ENCODE measurements at regions not wholly inside any gene's neighbourhood (a gene's known extent, or its start where the extent isn't known, plus 50 kb on each side); places are given as distances from the start of the nearest gene placed in this dataset.

DNA sequence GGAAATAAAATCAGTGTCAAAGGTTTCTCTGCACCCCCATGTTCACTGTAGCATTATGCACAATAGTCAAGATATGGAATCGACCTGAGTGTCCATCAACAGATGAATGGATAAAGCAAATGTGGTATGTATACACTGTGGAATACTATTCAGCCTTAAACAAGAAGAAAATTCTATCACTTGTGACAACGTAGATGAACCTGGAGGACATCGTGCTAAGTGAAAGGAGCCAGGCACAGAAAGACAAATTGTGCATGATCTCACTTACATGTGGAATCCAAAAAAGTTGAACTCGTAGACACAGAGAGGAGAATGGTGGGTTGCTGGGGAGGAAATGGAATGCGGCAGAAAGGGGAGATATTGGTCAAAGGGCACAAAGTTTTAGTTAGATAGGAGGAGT lies 136.3 kb upstream of the ESR1 start:
- TF ChIP-seq, protein P1, sequence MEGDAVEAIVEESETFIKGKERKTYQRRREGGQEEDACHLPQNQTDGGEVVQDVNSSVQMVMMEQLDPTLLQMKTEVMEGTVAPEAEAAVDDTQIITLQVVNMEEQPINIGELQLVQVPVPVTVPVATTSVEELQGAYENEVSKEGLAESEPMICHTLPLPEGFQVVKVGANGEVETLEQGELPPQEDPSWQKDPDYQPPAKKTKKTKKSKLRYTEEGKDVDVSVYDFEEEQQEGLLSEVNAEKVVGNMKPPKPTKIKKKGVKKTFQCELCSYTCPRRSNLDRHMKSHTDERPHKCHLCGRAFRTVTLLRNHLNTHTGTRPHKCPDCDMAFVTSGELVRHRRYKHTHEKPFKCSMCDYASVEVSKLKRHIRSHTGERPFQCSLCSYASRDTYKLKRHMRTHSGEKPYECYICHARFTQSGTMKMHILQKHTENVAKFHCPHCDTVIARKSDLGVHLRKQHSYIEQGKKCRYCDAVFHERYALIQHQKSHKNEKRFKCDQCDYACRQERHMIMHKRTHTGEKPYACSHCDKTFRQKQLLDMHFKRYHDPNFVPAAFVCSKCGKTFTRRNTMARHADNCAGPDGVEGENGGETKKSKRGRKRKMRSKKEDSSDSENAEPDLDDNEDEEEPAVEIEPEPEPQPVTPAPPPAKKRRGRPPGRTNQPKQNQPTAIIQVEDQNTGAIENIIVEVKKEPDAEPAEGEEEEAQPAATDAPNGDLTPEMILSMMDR (IDR thresholded peaks at IDR 0.05; ENCODE audit: borderline replicate concordance) = no peak
- no peak overlapping the region for H3K27ac ChIP-seq (replicated peaks)
- H3K27me3 ChIP-seq (ENCODE audit: low read depth) = peaks cover 2% of the 10 kb centered on the region
- H3K4me1 ChIP-seq = no peaks in the 10 kb centered on the region
- H3K36me3 ChIP-seq = no peaks in the 10 kb centered on the region
- no peak for DNase-seq
- no peak overlapping the region for H3K4me3 ChIP-seq
- intact Hi-C loops (cut with micrococcal nuclease) = no loop called here
- H3K9me3 ChIP-seq (replicated peaks) = no peaks in the 10 kb centered on the region

DNA sequence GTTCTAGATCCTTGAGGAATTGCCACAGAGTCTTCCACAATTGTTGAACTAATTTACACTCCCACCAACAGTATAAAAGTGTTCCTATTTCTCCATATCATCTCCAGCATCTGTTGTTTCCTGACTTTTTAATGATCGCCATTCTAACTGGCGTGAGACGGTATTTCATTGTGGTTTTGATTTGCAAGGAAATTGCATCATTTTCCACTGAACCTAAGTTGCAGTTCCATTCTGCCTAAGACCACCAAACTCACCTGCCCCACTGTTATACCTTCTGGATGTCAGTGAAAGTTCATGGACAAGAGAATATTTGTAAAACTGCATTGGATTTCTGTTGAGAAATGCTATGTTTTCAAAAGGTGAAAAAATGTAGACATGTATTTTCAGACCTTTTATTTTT lies 132.9 kb upstream of the ESR1 start:
- intact Hi-C loops (cut with micrococcal nuclease) = no loop called here
- TF ChIP-seq, protein P1 (IDR thresholded peaks at IDR 0.05; ENCODE audit: borderline replicate concordance) = no peak
- Histone ChIP-seq H3K9me3 (replicated peaks) (no peaks in the 10 kb centered on the region), H3K4me1 (no peaks in the 10 kb centered on the region), H3K27me3 (ENCODE audit: low read depth) (no peaks in the 10 kb centered on the region), H3K4me3 (no peak overlapping the region), H3K36me3 (no peaks in the 10 kb centered on the region), H3K27ac (replicated peaks) (no peak overlapping the region)
- no peak for DNase-seq

DNA sequence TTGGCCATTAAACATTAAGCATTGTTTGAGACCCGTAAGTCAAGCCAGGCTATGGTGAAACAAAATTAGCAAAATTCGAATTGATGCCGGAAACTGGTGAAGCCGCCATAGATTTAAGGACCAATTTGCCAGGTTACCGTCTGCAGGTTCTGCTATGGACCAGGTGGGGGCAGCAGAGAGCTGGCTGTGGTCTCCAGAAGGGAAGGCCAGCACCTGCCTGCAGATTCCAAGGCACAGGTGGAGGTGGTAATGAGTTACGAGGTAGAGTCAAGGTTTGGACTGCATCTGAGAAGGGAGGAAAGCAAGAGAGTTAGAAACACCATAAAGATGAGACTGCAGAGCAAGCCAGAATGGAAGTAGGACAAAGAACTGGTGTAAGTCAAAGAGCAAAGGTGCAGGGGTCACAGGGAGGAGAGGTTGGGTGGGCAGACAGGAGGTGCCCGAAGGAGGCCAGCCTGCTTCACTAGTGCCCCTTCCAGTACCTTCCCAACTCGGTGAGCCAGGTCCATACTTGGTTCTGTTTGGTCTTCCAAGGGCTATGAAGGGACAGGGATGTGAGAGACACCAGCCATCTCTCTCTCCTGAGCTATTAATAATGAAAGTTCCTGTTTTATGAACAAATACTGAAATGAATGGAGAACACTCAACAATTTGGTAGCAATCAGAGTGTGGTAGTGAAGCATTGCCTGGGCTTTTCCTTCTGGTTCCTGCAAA lies 131.6 kb upstream of the ESR1 start:
- Histone ChIP-seq H3K27me3 (ENCODE audit: low read depth) (peaks cover 3% of the 10 kb centered on the region), H3K27ac (replicated peaks) (no peak overlapping the region), H3K4me1 (peaks cover 2% of the 10 kb centered on the region), H3K36me3 (no peaks in the 10 kb centered on the region), H3K4me3 (no peak overlapping the region), H3K9me3 (replicated peaks) (no peaks in the 10 kb centered on the region)
- DNase-seq = no peak
- intact Hi-C loops (cut with micrococcal nuclease) = no loop called here
- TF ChIP-seq, protein P1 (IDR thresholded peaks at IDR 0.05; ENCODE audit: borderline replicate concordance) = peak; percentile 83

DNA sequence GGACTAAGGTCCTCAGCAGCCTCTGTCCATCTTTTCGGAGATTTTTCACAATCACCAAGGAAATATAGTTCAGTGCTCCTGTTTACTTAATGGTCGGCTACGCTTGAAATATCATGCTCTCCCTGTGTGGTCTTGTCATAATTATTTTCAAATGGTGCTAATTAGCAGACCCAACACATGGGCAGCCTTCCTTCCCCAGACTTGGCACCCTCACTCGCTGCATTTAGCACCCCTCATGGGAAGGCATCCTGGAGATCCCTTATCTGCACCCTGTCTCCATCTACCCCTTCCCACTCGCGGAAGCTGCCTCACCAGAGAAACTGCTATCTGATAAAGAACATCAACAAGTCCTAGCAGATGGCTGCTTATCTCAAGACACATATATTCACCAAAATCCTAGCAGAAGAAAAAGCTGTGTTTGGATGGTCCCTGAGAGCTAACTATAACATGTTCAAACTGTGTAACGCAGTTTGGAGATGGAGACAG lies 131.0 kb upstream of the ESR1 start:
- DNase-seq = no peak
- H3K4me3 ChIP-seq = no peak overlapping the region
- peaks cover 4% of the 10 kb centered on the region for H3K4me1 ChIP-seq
- intact Hi-C loops (cut with micrococcal nuclease) = no loop called here
- peaks cover 7% of the 10 kb centered on the region for H3K27me3 ChIP-seq (ENCODE audit: low read depth)
- no peaks in the 10 kb centered on the region for H3K36me3 ChIP-seq
- TF ChIP-seq, protein P1 (IDR thresholded peaks at IDR 0.05; ENCODE audit: borderline replicate concordance) = no peak
- H3K9me3 ChIP-seq (replicated peaks) = no peaks in the 10 kb centered on the region
- no peak overlapping the region for H3K27ac ChIP-seq (replicated peaks)

DNA sequence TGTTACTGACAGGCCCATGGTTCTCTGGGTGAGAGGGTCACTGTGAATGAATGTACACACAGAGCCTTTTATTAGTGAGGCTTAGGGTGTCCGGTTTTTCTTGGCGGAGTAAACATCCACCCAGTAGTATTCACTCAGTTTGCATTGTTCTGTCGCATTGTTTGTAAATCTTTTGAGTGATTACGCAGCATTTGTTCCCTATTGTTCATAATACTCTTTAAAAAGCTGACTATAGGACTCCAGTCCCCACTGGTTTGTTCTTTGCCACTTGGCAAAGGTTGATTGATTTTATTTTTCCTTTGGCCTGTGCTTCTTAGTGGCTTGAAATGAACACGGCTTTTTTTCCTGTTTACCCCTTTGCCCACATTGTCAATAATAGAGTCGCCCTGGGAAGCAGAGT lies 130.1 kb upstream of the ESR1 start:
- Histone ChIP-seq H3K9me3 (replicated peaks) (no peaks in the 10 kb centered on the region), H3K36me3 (no peaks in the 10 kb centered on the region), H3K4me1 (peaks cover 4% of the 10 kb centered on the region), H3K4me3 (no peak overlapping the region), H3K27me3 (ENCODE audit: low read depth) (peaks cover 16% of the 10 kb centered on the region), H3K27ac (replicated peaks) (no peak overlapping the region)
- TF ChIP-seq, protein P1 (IDR thresholded peaks at IDR 0.05; ENCODE audit: borderline replicate concordance) = no peak
- DNase-seq = no peak
- intact Hi-C loops (cut with micrococcal nuclease) = no loop called here

Measured in left ventricle myocardium inferior (tissue), 1 donor.